HG02798 (cell line): ENCODE measurements at regions not wholly inside any gene's neighbourhood (a gene's known extent, or its start where the extent isn't known, plus 50 kb on each side); places are given as distances from the start of the nearest gene placed in this dataset.

Source experiments
- ATAC-seq: cut with Tn5 transposase; IDR thresholded peaks from one replicate; pipeline ENCODE4 v1.9.1; 2021; ENCODE audit warnings: mild to moderate bottlenecking; ENCODE audit not compliant: unreplicated experiment, poor library complexity

DNA sequence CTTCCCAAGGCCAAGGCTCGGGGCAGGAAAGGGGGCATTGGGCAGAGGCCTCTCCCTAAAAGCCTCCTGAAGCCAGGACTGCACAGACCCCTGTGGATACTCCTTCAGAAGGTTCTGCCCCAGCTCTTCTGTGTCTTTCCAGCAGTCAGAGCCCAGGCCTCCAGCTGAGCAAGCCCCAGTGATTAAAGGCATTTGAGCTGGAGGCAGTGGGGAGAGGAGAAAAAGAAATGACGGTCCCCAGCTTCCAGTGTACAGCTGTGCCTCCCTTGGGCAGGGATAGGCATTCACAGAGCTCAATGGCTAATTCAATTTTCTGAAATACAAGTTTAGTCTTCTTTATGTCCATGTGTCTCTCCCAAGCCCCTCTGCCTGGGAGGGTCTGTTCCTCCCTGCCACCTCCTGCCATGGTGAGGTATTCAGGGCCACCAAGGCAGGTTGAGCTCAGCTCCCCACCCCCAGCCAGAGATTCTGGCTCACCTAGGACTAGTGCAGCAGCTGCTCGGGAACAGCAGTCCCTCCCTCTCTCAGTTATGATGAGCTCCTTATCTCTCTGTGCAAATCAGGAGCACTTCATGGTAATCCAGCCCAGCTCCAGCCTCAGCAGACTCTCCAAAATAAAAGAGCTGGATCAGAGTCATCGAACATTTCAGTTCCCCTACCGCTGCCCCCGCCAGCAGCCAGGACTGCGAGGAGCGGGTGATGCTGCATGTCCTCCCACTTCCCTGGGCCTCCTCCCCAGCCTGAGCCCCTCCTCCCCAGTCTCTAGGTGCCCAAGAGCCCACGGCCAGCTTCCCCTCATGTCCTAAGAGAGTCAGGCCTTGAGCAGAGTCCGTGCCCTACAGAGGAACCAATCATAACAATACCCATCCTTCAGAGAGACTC lies 208.4 kb upstream of the ZC3H12A start:
- no peak for ATAC-seq

DNA sequence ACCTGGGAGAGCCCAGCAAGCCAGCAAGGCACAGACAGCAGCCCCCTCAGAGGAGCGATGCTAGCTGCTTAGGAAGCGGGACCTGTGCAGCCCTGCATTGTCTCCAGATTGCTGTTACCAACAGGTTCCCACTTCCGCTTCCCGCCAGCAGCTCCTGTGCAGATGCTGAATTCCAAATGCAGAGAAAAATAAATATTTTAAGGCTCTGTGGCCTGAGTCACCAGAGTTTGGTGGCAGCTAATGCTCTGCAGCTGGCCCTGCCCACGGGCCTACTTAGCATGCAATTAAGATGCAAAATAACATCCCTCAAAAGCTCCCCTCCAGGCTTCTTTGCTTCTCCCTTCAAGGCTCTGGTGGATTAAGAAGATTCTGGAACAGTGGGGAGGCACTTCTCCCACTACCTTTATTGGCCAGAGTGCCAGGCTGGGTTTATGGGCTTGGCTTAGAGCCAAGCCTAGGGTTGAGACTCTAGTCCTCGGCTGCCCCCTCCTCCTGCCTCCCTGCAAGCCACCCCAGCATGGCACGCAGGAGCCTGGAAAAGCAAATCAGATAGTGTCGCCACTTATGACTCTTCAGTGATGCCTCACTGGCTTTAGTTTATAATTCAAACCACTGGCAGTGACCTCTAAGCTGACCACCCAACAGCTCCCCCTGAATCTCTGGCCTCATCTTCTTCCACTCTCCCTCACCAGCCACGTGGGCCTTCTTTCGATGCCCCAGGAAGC lies 207.1 kb upstream of the ZC3H12A start:
- ATAC-seq = no peak

DNA sequence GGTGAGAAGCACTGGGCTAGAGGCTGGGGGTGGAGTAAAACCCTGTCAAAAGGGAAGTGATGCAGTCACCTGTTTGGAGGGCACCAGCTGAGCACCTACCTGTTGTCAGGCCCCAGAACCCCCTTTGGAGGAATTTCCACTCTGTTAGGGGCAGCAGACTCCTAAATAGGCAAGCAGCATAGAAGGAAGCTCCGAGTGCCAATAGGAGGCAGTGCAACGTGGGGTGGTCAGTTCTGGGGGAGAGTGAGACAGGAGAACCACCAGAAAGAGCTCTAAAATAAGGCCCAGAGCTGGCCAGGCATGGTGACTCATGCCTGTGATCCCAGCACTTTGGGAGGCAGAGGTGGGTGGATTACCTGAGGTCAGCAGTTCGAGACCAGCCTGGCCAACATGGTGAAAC lies 203.7 kb upstream of the ZC3H12A start:
- ATAC-seq = no peak

DNA sequence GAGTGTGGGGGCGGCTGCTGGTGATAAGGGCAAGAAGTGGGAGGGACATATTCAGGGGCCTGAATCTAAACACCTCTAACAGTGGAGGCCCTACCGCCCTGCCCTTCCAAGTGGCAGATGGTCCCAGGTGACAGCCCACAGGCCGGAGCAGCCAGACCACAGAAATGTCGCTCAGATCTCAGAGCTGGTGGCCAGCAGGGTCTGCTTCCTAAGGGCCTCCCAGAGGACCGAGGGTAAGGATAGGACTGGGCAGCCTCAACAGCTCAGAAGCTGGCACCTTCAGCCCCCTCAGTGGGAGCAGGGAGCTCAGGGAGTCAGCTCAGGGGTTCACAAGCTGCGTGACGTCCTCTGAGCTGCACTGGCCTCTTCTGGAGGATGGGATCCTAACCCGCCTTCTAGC lies 201.8 kb upstream of the ZC3H12A start:
- ATAC-seq = no peak

DNA sequence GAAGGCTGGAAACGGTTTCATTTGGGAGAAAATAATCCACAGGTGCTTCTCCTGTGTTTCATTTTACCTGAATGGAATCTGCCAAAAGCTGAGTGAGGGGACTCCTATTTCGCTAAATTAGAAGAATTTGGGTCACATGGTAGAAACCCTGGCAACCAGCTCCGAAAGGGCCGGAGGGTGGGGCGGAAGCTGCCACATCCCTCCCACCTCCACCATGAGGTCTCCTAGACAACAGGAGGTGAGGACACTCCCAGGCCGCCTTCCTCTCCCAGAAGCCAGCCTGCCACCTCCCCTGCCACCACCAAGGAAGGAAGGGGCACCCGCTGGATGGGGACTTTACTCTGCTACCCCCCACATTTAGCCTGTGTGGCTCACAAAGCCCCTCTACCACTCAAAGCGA lies 199.9 kb upstream of the ZC3H12A start:
- no peak for ATAC-seq

- no peak for ATAC-seq
Observed at GRCh38 chr1:37274938-37275631, 199.3 kb upstream of the ZC3H12A start.

GRCh38 chr1:37277366-37277765 lies 197.0 kb upstream of the ZC3H12A start:
- ATAC-seq = no peak

GRCh38 chr1:37281354-37281753 lies 193.0 kb upstream of the ZC3H12A start:
- ATAC-seq = no peak

GRCh38 chr1:37282764-37283163 lies 191.6 kb upstream of the ZC3H12A start:
- no peak for ATAC-seq

GRCh38 chr1:37284053-37284452 lies 190.3 kb upstream of the ZC3H12A start:
- ATAC-seq = no peak

DNA sequence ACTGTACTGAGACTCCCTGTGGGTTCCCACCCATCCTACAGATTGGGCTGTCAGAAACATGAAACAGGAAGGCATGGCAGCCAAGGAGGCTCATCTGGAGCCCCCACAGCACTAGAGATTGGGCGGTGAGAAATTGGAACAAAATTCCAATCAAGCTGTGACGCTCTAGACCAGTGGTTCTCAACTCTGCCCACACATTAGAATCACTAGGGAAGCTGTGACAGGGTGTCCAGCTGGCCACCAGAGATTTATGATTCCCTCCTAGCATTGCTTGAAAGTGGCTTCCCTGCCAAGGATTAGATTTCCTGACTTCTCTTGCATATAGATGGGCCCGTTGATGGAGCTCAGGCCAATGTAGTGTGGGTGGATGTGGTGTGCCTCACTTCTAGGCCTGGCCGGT lies 187.5 kb upstream of the ZC3H12A start:
- ATAC-seq = no peak

GRCh38 chr1:37288900-37289299 lies 185.5 kb upstream of the ZC3H12A start:
- ATAC-seq = peak; percentile 97

DNA sequence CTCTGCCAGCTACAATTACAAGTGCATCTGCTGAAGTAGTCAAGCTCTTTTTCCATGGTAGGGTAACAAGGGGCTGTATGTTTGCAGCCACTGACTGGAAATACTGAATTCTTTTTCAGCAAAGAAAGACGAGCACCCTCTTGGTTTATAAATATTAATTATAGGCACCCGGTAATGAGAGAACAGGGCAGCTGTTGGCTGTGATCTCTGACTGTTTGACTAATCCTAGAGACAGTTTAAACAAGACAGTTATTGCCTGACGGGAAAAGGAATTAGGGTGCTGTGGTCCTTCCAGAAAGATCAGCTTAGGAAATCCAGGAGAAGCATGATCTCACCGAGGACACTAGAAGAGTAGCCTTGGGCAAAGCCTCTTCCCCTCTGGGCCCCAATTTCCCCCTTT lies 183.7 kb upstream of the ZC3H12A start:
- ATAC-seq = no peak

DNA sequence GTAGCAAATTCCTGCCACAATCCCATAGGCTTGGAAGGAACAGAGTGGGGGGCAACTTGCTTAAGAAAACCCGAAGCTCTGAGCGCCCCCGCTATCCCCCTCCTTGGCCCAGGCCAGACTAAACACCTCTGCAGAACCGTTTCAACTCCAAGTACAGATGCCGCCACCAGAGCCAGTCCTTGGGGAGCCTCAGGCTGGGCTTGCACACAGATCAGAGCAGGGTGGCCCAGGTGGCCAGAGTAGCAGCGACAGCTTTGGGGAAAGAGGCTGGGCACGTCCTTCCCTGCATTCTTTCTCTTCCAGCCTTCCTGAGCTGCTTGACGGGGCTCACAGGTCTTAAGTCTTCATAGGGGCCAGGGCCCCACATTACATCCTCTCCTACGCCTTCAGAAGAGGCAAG lies 181.6 kb upstream of the ZC3H12A start:
- ATAC-seq = no peak

- no peak for ATAC-seq
Observed at GRCh38 chr1:37294096-37294495, 180.3 kb upstream of the ZC3H12A start.

DNA sequence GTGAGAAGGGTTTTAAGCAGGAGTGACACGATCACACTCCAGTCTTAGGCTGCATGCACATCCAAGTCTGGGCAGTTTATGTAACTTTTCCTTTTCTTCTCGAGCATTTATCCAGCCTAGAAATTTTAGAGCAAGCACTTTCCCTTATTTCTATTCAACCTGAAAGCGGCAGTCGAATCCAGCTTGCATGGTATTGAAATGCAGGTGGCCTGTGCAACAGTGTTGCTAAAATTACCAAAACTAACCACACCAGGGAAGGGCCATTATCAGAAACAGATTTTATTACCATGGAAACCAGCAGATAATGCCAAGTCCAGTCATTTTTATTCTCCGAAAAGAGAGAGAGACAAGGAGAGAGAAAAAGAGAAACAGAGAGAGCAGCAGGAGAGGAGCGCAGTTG lies 179.9 kb upstream of the ZC3H12A start:
- no peak for ATAC-seq

GRCh38 chr1:37298769-37299168 lies 175.6 kb upstream of the ZC3H12A start:
- ATAC-seq = no peak

DNA sequence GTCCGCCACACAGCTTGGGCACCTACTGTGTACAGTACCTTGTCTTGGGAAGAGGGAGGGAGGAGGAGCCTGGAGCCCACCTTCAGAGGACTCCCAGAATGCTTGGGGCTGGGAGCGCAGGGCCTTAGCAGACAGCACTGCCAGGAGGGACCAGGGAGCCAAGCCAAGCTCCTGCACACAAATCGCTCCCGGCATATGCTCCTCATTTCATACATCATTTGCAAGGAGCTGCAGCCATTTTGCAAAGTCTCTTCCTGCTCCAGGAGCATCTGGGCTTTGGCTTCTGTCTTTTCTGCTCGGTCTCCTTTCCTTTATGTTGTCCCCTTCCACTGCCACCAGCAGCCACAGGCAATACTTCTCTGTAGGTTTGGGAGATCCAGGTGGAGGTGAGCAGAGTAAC lies 175.2 kb upstream of the ZC3H12A start:
- ATAC-seq = no peak

DNA sequence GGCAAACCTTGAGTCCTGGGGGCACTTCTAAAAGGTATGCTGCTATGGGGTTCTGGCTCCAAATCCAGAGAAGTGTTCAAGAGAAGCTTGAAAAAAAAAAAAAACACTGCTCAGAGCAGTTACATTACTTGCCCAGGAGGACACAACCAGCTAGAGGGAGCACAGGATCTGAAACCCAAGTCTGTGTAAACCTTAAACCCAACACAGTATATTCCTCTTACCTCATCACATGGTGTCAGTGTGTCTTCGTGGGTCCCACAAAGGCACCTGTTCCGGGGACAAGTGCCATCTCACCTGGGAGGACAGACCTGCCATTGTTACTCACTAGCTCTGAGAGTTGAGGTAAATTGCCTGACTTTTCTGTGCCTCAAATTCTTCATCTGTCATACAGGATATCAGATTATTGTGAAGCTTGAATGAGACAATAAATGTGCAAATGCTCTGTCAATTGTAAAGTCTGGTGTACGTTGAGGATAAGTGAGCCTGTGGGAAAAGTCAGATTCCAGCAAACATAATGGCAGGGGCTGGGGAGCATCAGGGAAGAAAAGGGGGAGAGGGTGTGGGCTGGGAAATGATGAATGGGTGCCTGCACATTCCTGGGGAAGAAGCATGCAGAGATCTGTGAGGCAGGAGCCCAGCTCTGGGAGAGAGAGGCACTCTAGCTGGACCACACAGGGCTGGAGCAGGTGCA lies 170.4 kb upstream of the ZC3H12A start:
- no peak for ATAC-seq

- no peak for ATAC-seq
Observed at GRCh38 chr1:37305108-37305507, 169.3 kb upstream of the ZC3H12A start.

- ATAC-seq = no peak
Observed at GRCh38 chr1:37305841-37306240, 168.5 kb upstream of the ZC3H12A start.
